Midbrain (tissue), 1 donor: ENCODE measurements at regions not wholly inside any gene's neighbourhood (a gene's known extent, or its start where the extent isn't known, plus 50 kb on each side); places are given as distances from the start of the nearest gene placed in this dataset.
"Not testable (repeated sequence)": the region's sequence is repeated elsewhere in the genome, so short reads cannot be mapped to it uniquely, and the experiment has no call there.

ENCODE experiments used
- DNase-seq: peaks from one replicate; lab custom pipeline; 2025; lab: John Stamatoyannopoulos, UW

DNA sequence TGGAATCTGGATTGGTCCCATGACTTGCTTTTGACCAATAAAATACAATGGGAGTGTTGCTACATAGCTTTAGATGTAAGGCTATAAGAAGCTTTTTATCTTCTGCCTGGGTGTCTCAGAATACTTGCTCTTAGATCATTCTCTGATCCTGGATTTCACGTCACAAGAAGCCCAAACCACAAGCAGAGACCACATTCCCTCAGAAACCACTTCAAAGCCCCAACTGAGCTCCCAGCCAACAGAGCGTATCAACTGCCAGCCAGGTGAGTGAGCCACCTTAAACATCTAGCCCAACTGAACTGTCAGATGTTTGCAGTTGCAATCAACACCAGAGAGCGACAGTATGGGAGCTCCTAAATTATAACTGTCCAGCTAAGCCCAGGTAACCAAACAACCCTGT lies 687.1 kb downstream of the TLE1 start:
- DNase-seq = no peak

DNA sequence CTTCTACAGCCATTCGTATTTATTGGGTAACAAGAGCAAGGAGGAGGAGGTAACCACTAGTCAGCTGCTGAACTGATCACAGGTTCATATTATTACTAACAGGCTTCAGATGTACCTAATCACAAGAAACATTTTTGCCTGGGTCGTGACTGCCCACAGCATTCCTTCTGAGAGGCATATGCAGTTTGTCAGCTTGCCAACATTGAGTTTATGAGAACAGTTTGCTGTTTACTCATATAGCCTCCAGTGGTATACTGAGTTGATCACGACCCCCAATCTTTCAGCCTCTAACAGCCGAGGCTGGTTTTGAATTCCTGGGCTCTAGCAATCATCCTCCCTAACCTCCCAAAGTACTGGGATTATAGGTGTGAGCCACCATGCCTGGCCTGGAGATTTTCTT lies 693.6 kb downstream of the TLE1 start:
- no peak for DNase-seq

DNA sequence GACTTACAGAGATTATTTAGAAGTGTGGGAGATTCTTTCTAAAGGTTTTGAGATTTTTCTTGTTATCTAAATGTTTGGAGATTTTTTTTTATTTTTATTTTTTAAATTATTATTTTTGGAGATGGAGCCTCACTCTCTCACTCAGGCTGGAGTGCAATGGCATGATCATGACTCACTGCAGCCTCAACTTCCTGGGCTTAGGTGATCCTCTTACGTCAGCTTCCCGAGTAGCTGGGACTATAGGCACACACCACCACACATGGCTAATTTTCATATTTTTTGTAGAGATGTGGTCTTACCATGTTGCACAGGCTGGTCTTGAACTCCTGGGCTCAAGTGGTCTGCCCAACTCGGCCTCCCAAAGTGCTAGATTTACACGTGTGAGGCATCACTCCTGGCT lies 694.5 kb downstream of the TLE1 start:
- no peak for DNase-seq

DNA sequence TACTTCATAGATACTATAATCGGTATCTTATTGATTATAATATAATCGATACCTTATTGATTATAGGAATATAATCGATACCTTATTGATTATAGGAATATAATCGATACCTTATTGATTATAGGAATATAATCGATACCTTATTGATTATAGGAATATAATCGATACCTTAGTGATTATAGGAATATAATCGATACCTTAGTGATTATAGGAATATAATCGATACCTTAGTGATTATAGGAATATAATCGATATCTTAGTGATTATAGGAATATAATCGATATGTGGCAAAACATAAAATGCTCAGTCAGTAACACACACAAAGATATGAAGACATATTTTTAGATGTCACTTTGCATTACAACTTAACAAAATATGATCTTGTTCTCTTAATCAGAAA lies 703.8 kb downstream of the TLE1 start:
- DNase-seq = not testable (repeated sequence)

DNA sequence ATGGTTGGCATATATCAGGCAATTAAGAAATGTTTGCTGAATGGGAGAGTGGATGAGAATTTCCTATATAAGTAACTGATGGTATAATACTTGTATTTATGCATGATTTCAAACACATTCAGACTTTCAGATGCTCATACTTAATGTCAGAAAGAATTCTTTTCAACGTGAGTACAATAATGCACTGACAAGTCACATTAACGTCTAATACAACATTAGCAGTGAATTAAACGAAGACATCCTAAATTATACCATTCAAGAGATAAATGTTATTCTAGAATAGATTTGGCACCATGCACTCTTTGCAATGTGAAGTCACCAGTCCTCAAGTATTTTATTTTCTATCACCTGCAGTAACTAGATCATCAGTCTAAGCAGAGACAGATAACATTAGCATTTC lies 712.9 kb downstream of the TLE1 start:
- DNase-seq = no peak

DNA sequence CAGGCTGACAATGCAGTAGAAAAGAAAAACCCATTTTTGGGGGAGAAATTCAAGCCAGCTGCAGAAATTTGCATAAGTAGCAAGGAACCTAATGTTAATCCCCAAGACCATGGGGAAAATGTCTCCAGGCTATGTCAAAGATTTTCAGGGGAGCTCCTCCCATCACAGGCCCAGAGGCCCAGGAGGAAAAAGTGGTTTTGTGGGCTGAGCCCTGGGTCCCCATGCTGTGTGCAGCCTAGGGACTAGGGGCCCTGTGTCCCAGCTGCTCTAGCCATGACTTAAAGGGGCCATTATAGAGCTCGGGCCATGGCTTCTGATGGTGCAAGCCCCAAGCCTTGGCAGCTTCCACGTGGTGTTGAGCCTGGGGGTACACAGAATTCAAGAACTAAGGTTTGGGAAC lies 719.0 kb downstream of the TLE1 start:
- DNase-seq = not testable (repeated sequence)

DNA sequence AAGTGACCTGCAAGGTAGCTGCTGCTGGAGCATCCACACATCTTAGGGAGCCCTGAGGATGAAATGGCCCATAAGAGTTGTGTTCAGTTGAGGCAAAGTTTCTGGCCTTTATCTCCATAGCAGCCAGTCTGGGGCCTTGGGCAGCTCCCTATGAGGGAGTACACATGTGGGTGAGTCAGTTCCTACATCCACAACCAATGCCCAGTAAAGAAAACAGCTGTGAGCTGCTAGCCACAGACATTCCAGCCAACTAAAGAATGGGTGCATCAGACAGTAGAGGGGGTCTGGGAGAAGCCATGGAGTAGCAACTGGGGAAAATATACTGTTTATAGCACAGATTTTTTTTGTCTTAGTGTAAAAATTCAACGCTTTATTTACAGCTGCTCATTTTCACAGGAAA lies 720.7 kb downstream of the TLE1 start:
- no peak for DNase-seq

DNA sequence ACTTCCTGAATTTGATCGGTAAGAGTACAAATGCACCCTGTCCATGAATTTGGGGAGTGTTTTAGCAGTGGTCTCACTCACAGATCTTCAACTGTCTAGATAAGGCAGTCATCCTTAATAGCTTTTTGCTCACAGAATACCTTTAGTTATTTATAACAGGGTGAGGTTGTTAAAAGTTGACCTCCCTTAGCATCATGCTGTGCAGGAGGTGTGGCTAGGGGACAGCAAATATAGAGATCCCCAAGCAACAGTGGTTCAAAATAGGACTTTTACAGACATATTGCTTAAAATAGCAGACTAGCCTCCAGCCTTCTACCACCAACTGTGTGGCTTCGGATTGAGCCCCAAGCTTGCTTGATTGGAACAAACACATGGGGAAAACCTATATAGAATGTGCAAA lies 724.4 kb downstream of the TLE1 start:
- no peak for DNase-seq

DNA sequence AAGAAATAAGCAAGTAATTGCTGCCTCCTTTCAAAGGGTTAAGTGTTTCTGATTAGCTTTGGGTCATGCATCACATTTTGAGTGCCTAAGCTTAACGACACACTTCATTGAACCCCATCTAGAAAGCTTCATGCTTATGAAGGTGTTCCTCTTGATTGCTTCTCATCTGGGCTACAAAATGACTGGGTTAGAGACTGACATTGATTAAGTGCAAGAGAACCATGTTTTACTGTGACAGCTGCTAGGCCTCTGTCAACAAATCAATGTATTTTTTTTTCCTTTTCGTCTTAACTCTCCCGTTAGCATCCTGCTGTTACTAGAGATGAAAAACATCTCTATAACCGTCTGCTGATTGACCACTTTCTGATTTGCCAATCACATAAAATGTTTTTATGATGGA lies 725.0 kb downstream of the TLE1 start:
- DNase-seq = no peak

DNA sequence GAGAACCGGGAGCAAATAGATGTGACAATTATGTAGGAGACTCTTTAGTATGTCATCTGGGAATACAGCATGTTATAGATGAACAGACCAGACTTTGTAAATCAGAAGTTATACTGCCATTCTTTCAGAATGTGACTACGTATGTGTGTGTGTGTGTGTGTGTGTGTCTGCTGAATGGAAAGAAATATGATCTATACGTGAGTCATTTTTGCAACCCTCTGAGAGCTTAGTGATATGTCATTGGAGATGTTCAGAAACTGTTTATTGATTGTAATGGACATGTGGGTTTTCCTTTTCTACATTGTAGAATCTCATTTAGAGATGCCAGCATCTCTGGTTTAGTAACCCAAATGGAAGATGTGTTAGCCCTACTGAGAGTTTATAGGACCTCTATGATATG lies 731.5 kb downstream of the TLE1 start:
- DNase-seq = no peak

DNA sequence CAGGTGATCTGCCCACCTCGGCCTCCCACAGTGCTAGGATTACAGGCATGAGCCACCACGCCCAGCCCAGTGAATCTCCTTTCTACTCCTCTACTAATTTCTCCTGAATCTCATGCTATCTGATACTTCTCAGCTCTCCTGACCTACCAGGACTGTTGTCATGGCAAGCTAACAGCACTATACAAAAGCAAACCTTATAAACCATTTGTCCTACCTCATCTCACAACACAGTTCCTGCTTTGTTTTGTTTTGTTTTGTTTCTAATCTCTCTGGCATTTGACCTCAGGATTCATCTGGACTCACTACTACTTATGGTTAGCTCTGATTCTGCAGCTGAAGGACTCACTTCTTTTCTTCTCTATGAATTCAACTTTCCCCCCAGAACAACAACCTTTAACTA lies 734.8 kb downstream of the TLE1 start:
- no peak for DNase-seq

DNA sequence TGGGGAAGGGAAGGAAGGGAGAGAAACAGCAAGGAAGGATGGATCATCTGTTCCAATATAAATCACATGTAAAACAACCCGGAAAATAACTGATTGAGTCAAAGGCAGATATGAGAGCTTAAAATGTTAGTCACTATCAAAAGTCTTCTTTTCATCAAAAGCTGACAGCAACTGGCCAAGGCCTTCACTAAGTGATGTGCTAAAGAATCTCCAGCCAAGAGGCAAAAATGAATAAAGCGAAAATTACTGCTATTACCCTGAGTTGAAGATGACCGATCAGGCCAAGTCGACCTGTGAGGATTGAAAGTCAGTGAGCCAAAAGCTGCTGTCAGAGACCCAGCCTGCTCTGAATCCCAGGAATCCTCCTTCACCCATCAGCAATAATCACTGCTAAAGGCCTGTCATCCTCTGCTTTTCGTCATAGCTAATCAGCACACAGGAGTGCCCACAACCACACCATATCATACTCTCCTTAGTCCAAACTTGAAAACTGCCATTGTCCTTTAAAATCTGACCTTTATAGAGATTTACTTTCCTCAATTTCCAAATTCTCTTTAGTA lies 736.9 kb downstream of the TLE1 start:
- no peak for DNase-seq

DNA sequence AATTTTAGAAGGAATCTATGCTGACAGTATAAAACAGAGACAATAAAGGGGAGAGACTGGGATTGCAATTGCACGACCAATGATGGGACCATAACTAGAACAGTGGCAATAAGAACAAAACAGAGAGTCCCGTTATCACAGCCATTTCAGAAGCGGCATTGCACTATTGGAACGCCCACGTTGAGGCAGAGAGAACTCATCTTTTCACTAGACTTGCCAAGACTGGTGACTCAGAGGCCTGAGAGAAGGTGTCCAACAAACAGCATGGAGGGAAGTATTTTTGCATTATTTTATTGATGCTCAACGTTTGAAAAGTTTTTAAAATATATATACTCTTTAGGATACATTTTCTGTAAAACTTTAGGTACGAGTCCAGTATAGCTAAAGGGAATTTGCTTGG lies 737.7 kb downstream of the TLE1 start:
- no peak for DNase-seq

DNA sequence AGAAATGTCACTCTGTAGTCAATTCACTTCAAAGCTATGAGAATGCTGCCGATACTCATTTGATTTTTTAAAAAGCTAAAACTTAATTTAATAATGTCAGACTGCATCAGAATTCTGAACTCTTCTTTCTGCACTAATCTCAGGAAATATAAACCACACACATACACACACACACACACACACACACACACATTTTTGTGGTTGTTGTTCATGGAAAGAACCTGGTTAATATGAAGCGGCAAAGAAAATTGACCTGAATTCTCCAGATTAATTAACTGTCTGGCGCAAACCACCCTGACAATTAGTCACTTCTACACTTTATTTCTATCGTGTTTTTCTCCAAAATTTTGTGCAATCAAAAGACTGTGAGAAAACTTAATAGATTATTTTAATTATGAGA lies 740.5 kb downstream of the TLE1 start:
- no peak for DNase-seq

DNA sequence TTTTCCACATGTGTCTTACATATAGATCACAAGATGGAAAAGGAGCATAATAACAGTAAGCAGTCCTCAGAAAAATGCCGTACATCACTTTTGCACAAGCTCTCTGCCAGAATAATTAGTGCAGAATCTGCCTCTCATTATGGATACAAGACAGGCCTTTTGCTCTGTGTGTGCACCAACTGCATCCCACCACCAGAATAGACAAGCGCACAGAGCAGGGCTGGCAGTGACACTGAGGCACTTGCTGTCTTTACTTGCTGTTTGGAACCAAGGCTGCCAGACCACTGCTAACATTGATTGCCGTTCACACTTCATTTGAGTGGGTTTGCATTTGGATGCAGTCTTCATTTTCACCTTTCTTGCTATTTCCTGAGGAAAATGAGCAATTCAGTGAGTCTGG lies 741.3 kb downstream of the TLE1 start:
- no peak for DNase-seq

DNA sequence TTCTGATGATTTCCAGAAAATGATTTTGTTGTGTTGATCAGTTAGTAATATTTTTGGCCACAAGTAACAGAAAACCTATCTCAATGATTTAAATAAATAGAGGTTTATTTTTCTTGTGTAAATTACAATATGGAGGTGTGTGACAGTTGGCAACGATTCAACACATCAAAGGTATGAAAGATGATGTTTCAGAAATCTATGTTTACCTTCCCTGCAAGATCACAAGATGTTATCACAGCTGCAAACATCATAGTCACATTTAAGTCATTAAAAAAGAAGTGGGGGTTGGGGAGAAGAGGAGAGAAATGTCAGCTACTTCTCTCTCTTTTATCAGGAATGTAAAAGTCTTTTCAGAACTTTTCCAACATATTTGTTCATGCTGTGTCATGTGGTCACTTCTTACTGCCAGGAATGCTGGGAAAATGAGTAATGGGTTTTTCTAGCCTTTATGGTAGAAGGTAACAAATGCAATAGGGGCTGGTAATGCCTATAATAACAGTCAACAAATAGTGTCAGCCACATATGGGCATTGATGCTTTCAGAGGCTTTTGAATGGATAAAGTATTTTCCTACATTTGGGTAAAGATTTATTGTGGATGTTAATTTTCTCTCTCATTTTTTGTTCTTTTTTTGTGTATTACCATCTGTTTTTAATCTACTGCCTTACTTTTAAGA lies 742.7 kb downstream of the TLE1 start:
- no peak for DNase-seq

DNA sequence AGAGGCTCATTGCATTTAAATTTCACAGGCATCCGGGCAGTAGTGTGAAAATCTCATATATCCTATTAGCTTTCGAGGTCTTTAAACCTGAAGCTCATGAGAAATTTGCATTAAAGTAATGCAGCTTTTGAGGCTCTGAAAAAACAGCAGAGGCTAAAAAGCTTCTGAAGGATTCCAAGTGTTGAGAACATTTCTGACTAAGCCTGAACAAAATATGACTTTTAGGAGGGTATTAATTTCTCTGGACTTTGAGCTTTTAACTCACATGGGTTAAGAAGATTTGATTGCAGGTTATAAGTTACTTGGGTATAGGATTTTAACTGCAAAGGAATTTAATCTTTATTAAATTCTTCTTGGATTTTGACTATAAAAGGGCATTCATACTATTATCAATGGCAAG lies 743.9 kb downstream of the TLE1 start:
- no peak for DNase-seq

DNA sequence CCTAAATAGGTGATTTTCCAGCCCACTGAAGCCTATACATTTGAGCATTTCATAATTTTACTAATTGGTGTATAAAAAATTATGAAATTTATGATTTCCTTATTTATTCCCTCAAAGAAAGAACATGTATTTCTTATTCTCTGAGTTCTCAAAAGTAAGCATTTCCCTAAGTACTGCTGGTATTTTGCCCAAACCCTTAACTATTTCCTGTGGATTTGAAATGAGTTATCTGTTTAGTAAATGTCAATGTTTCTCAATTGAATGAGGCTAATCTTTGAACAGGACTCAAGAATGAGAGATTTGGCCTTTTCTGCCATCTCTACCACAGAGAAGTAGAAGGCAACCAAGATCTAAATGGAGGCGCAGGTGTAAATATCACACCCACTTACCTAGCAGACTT lies 751.7 kb downstream of the TLE1 start:
- no peak for DNase-seq

DNA sequence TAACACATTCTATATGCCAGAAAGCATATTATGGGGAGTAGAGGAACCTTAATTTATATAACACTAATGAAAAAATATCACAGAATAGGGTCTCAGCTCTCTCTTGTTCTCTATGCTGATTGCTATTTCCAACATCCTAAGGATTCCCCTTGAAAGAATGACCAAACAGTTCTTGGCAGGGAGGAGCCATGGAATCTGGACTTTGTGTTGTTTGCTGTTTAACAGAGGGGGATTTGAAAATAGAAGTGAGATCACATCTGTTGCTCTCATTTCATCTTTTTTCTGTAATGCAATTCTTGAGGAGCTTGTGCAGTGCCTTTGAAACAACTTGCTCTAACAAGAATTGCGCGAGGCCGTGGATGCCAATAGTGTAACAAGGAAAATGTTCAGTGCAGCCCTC lies 755.3 kb downstream of the TLE1 start:
- DNase-seq = no peak

DNA sequence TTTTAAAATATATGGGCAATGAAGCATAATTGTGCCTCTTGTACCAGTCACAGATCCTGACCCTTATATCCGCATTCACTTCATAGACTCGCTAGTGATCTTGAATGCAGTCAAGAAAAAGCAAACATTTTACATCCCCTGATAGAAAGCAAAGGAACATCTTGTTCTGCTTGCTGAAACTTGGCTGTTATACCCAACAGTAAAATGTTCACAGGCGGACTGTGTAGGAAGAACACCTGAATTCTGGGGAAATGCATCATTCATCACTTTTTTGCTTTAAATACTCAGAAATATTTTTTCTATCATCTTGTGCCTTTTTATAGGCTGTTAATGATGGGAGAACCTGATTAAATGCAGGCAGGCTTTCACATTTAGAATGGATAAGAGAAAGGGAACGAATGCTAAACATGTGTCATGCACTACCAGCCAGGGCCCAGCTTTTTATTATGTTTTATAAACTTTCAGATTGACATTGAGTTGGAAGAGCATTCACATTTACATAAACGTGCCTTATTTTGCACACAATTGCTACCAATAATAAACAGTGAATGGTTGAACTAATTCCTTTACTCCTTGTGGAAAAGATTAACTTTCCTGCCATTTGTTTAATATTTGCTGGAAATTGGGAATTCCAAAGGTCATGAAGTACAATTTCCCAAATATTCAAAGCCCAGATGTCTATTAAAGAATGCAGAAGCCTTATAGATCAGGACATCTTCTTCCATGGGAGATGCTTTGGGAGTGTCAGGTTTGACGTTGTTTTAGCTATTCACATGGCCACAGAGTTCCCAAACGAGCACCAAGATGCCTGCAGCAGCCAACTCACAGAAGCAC lies 756.2 kb downstream of the TLE1 start:
- DNase-seq = no peak

DNA sequence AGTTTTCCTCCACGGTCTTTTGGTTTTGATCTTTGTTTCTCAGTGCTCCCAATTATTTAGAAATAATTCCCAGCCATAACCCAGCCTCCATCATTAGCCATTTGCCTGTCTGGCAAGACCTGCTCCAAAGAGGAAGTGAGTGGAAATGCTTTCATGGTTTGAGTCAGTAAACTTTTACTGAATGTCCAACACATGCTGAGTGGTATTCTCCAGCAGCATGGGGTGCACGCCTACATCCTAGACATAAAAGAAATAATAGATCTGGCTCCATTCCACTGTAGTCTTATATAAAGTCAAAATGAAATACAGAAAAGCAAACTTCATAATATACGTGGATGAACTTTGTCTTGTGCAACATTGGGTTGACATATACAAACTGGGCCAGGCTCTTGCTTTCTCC lies 757.2 kb downstream of the TLE1 start:
- no peak for DNase-seq

DNA sequence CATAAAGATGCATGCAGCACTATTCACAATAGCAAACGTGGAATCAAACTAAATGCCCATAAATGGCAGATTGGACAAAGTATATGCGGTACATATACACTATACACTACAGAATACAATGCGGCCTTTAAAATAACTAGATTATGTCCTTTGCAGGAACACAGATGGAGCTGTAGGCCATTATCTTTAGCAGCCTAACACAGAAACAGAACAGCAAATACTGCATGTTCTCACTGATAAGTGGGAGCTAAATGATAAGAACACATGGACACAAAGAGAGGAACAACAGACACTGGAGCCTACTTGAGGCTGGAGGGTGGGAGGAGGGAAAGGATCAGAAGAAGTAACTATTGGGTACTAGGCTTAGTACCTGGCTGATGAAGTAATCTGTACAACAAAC lies 758.2 kb downstream of the TLE1 start:
- DNase-seq = no peak

DNA sequence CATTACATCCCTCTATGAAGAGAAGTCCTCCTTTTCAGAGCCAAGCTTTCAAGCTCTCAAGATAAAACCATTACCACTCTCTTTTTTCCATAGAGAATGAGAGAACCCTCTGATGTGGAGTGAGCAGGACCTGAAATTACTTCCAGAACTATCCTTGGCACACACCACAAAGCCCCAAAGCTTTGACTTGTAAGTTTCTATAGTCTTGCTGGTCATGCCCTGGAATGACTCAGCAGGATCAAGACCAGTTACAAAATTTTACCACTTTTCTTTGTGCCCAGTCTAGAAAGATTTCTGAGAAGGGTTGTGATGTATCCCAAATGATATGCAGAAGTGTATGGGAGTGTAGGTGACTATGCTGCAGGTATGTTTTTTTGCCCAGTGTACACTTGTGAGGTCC lies 760.6 kb downstream of the TLE1 start:
- no peak for DNase-seq

DNA sequence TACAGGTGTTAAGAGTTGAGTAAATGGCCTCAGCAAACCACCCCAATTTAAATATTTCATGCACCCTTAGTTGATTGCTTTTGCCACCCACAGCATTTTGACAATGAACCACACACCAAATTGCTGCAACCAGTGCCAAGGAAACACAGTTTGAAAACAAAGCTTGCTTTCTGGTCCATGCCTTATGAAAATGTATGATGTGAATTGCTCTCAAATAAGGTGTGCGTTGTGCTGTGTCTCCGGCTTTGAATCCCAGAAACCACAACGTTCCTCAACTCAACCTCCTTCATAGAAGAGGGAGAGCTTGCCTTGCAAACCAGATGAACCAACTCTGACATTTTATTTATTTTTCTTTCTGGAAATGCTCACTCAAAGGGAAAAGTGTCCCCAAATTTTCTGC lies 762.7 kb downstream of the TLE1 start:
- no peak for DNase-seq
